Endothelial cell of hepatic sinusoid (primary cell): ENCODE measurements at regions not wholly inside any gene's neighbourhood (a gene's known extent, or its start where the extent isn't known, plus 50 kb on each side); places are given as distances from the start of the nearest gene placed in this dataset.
"Not testable (repeated sequence)": the region's sequence is repeated elsewhere in the genome, so short reads cannot be mapped to it uniquely, and the experiment has no call there.

Experiments used
- in situ Hi-C: cut with HindIII; loops from 2 replicates; pipeline ENCODE4 v1.10.0; 2017; ENCODE audit warnings: low sequenced_read_pairs

DNA sequence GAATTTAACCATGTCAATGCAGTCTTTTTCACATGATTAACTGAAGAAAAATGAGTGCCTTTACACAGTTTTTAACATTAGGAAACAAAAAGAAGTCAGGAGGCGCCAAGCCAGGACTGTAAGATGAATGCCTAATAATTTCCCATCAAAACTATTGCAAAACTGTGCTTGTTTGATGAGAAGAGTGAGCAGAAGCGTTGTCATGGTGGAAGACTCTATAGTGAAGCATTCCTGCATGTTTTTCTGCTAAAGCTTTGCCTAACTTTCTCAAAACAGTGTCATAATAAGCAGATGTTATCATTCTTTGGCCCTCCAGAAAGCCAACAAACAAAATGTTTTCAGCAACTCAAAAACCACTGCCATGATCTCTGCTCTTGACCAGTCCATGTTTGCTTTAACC is 156.8 kb upstream of the CDIN1 start:
- in situ Hi-C loops: no loop called here

DNA sequence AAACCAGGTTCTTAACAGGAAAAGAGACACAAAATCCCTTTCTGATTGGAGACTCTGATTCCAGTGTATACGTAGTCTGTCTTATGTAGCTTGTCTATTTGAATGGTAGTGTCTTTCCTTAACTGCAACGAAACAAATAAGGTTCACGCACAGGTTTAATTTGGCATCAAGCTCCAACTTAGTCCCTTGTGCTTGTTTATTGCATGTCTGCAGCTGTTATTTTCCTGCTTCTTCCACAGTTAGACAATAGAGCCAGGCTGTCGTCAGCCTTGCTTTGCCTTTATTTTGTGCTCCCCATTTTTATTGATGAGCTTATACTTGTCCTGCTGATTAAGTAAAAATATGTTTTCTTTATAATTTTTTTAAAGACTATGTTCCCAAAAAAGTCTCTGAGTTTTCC is 152.7 kb upstream of the CDIN1 start:
- in situ Hi-C loops: no loop called here

DNA sequence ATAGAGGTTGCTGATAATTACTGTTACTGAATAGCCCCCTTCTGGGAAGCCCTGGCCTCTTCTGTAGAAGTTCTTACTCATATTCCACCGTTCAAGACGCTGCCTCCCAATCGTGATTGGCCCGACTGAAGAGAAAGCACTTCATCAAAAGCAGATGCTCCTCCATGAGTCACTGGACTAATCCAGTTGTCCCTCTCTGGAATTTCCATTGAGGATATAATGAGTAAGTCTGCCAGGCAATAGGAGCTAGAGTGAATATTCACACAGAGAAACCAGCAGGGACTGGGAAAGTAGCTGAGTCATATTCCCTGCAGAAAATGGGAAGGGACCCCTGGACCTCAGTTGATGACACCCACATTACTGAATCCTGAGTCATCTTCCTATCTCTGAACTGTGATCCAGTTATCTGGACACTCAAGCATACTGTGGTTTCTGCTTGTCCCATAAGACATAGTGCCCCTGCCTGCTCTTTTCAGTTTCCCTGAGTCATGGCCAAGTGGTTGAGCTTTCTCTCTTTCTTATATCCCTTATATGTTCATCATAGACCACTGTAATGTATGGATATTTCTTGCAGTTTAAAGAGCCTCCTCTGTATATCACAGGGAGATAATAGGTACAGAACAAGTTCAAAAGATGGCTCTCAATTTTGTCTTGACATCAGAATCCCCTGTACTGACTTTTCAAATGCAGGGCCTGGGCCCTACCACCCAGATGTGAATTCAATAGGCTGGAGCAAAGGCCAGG is 151.2 kb upstream of the CDIN1 start:
- in situ Hi-C loops: no loop called here

DNA sequence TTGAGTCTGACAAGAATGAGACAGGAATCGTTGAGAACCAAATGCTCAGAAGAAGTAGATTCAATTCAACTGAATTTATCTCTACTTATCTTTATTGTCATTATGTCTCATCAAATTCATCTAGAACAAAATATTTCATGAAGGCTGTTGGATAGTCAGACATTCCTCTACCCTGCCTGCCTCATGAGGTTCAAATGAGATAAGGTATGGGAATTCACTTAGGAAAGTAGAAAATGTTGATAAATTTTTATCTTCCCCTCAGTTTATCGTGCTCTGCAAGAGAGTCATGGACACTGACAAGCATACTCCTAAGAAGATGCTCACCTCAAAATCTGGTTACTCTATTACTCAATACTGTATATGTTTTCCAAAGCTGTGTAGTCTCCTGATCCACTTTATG is 149.7 kb upstream of the CDIN1 start:
- in situ Hi-C loops: no loop called here

DNA sequence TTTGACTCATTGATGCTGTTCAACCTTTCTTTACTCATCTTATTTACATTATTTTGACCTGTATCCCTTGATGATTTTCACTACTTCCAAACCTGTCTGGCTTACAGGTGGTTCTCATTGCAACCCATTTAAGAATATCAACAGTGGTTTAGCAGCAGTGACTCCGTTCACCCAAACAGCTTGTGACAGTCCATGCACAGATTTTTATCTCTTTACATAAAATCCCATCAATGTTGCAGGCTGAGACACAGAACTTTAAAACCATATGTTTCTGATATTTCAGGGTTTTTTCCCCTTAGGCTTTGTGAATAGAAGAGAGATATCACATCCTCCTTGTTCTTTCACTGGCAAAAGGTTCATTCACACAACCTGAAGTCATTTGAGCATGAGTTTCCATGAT is 149.1 kb upstream of the CDIN1 start:
- in situ Hi-C loops: no loop called here

DNA sequence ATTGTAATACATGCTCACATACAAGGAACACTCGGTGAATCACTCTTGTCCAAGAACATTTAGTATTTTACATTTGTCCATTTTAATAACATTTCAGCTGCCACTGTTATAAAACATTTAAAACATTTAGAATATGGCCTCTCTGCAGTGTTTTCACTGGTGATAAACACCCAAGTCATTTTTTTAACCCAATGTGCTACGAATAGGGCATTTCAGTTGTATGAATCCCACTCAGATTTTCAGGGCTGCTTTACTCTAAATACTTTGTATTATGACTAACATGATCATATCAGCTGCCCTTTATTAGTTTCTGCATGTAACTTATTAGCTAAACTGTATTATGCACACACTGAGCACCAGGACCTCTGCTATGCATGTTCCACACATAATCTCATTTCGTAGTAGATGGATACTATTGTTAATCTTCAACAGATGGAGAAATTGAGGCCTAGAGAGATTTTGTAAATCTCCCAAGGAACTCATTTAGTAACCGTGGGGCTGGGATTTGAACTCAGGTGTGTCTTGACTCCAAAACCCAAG is 148.6 kb upstream of the CDIN1 start:
- in situ Hi-C loops: no loop called here

DNA sequence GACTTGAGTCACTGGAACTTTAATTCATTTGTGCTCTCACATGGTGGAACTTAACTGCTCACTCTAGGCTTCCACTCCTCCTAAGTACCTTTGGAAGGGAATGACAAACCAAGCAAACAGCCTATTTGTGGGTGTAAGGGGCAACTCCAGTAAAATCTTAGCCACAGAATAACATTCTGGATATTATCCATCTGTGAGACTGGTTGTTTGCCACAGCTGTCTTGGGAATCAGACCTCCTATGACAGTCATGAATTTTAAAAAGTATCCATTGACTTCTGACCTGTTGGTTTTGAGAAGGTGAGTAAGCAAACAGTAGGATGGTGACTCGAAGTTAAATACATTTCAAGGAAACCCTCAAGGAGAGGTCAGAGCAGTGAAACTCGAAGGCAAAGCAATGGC is 147.3 kb upstream of the CDIN1 start:
- in situ Hi-C loops: no loop called here

DNA sequence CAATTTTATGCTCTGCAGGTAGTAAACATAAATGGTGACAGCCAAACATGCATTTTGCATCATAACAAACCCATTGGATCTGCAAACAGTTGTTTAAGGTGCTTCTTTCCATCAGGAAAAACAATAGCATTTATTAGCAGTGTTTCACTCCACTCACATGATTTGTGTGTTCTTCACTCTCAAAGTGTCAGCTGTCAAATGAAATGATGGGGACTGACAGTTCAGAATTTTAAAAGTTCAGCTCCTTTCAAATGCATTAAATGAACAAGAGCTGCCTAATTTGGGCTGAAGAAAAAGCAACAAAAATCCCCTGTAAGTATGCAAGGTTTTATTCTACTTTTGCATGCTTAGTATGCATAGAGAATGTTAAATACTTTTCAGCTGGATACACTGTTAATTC is 145.2 kb upstream of the CDIN1 start:
- in situ Hi-C loops: no loop called here

DNA sequence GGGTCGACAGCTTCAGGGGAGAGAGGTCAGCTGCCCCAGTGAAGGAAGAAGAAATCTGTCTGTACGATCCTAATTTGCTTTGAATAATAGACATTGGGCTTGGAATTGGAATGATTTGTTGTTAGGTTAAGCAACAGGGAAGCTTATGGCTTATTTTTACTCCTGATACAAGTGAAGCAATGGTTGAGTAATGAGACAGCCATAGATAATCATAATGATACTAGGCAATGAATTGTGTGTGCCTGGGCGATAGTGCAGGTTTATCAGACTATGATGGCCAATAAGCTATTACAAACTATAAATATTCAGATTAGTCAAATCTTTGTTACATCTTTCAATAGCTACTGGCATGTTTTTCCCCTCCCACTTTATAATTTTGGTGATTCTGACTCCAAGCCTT is 140.9 kb upstream of the CDIN1 start:
- in situ Hi-C loops: loop anchor here (5.0 kb wide), 1 partner anchor 39 kb away; no protein-coding TSS in a partner anchor

DNA sequence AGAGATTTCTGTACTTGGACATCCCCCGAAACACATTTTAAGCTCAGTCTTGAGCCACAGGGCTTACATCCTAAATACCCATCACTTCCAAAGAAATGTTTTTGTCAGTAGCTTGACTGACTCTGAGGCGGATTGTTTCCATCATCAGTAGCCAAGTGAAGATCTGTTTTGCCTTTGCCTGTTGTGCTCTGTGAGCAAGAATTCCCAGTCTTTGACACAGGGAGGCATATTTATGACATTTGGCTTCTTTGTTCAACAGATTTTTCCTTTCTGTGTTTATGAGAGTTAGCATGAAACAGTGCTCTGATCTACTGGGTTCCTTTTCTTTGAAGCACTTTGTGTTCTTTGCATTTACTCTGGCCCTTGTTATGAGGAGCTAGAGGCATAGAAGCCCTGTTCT is 132.1 kb upstream of the CDIN1 start:
- in situ Hi-C loops: no loop called here

DNA sequence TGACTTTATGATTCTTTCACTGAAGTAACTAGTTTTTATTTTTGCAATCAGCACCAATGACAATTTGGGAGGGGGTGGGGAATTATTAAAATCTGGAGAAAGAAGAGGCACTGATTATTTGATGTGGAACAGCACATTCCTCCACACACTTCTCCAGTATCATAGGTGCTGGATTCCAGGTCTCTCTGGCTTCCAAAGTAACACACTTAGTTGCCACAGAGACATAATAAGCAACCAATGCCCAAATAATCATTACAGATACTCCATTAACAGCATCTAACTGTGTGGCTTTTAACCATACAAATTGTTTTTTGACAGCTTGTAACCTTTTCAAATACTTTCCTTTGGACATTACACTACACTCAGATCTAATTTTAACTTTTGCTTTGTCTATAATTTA is 131.0 kb upstream of the CDIN1 start:
- in situ Hi-C loops: no loop called here

DNA sequence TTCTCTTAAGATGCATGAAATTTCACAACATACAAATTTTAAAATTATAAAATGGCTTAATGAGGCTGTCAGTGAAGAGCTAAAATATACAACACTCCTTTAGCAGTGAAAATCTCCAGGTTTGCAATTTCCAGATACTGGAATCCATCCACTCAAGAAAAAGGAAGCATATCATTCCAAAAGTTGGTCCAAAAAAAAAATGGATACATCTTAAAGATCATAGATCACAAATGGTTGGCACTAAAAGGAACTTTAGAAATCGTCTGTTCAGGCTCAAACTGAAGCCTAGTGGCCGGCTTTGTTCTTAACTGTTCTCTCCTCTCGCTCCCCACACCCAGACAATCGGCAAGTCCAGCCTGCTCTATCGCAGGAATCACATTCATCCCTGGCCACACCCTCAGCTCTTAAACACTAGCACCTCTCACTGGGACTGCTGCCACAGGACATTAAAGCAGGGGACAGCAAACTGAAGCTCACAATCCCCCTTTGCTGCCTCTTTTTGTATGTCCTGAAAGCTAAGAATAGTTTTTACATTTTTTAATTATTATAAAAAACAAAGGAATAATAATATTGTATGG is 130.3 kb upstream of the CDIN1 start:
- in situ Hi-C loops: no loop called here

DNA sequence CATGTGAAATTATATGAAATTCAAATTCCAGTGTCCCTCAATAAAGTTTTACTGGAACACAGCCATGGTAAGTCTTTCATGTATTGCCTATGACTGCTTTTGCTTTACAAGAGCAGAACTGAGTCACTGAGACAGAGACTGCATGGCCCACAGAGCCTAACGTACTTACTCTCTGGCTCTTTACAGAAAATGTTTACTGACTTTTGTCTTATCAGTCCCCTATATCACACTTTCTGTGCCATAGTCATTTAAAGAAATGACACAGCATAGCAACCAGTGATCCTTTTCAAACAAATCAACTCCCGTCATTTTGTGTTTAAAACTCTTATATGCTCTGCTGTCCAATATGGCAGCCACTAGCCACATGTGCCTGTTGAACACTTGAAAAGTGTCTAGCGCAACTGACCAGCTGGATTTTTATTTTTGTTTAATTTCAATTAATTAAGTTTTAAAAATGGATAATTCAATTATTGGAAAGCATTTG is 129.7 kb upstream of the CDIN1 start:
- in situ Hi-C loops: no loop called here

DNA sequence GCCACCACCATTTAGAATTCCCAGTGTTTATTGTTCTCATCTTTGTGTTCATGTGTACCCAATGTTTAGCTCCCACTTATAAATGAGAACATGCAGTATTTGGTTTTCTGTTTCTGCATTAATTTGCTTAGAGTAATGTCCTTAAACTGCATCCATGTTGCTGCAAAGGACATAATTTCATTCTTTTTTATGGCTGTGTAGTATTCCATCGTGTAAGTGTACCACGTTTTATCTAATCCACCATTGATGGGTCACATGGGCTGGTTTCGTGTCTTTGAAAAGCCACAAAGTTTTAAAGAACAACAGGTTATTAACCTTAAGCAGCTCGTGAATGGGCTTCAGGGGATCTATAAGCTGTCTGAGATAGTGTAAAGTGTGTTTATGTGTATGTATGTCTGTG is 125.2 kb upstream of the CDIN1 start:
- in situ Hi-C loops: not testable (repeated sequence)

DNA sequence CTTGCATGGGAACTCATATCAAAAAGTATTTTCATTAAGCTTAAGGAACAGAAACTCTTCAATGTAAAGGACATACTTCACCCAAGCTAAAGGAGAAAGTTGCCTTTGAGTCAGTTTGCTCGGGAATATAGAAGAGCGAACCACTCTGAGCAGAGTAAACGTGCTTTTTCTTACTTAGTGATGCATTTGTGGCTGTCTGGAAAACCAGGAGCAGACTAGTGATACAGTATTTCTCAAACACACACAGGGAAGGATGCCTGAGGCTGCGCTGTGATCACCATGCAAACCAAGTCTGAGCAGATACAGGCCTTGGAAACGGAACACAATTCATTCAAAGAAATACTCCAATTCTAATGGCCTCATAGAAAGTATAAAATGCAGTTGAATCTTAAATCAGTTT is 121.0 kb upstream of the CDIN1 start:
- in situ Hi-C loops: no loop called here

DNA sequence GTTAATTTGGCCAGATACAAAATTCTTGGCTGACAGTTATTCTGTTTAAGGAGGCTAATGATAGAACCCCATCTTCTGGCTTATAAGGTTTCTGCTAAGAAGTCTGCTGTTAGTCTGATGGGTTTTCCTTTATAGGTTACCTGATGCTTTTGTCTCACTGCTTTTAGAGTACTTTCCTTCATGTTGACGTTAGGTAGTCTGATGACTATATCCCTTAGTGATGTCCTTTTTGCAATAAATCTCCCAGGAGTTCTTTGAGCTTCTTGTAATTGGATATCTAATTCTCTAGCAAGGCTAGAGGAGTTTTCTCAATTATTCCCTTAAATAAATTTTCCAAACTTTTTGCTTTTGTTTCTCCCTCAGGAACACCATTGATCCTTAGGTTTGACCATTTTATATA is 114.1 kb upstream of the CDIN1 start:
- in situ Hi-C loops: no loop called here

DNA sequence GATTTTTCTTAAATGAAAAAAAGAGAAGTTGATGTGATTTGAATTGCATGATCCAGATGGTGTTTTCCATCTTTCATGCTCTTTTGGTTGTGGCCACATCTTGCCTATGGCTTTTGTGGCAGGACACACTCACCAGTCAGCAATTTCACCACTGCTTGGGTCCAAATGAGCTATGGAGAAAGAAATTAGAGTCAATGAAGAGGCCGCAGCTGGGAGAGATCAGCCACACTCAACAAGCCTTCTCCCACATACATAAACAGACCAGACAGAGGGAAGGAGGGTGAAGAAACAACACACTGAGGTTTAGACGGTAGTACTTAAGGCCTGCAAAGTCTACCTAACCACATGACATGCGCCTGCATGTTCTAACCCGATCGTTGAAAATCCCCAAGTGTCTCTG is 110.7 kb upstream of the CDIN1 start:
- in situ Hi-C loops: no loop called here

DNA sequence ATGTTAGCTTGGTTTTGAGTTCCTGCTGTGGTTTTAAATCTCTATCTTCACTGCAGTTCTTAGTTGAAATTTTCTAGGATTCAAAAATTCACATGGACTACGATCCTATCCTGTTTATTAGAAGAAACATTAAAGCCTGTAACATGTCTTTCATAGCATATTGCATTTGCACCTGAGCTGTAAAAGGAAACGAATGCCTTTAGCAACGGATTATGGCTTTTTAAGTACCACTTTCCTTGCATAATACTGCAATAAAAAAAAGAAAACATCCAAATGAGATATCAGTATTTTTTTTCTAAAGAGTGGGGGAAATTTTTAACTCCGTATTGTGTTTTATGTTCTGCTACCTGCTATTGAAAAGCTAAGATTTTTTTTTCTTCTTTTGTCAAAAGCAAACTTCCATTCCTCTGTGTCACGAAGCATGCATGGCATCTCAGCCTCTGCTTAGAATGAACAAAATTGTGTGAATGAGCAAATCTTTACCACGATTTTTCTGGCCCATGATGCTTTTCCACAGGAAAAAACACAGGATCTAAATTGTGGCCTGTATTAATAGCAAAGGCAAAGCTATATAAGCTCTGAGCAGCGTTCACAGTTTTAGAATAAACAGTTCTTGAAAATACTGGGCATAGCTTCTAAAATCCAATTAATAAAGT is 110.0 kb upstream of the CDIN1 start:
- in situ Hi-C loops: no loop called here

DNA sequence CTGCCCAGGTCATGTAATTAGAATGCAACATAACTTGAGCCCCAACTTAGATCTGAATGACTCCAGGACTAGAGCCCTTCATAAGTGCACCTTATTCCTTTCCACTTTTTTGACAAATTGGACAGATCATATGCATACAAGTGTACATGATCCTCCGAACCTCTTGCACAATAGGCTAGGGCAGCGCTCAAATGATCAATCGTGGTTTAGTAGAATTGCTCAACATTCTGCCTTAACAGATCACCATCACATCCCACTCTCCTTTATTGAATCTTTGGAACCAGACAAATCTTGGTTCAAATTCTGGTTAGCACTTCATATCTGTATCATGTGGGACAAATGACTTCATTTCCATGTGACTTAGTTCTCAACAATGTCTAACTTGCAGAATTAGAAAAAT is 106.8 kb upstream of the CDIN1 start:
- in situ Hi-C loops: no loop called here

DNA sequence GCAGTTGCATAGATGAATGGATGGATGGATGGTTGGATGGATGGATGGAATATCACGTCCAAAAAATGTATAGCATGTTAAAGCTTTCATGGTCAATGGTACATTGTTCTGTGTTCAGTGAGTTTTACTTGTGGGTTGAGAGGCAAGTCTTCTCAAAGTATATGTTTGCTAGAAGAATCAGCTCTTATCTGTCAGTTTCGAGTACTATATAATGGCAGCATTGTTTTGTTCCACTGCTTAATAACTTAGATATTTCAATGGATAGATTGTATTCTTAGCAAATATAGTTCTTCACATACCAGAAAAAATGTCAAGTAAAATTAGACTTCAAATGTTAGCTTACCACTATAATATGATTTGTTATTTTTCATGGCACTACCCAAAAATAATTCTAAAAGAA is 100.9 kb upstream of the CDIN1 start:
- in situ Hi-C loops: loop anchor here (5.0 kb wide), 2 partner anchors 41 to 101 kb away; no protein-coding TSS in a partner anchor

DNA sequence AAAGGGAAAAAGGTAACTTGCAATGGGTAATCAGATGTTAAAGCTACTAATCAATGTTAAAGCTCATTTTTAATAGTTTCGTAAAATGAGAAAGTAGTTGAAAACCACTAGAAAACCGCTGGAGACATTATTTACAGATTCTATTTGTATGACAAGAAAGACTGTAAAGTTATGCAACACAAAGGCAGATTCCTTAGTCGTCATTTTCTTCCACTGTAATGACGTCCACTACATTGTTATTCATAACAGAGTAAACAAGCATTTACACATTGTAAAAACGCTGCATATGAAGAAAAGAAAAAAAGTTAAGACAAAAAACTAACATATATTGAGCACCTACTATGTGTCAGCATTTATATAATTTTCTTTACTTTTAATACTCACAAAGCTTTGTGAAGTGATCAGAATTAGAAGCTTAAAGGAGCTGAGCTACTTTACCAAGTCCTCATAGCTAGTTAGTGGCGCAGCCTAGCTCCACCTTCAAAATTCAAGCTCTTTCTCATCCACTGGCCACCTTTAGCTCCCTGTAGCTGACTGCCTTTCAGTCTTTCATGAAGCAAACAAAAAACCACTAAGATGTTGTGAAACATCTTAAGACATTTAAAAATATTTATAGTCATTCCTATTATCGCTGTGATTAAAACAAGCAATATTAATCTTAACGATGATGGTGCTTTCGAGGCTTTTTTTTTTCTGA is 100.1 kb upstream of the CDIN1 start:
- in situ Hi-C loops: loop anchor here (5.0 kb wide), 2 partner anchors 42 to 102 kb away; no protein-coding TSS in a partner anchor
